MG63 (cell line): ENCODE measurements at regions not wholly inside any gene's neighbourhood (a gene's known extent, or its start where the extent isn't known, plus 50 kb on each side); places are given as distances from the start of the nearest gene placed in this dataset.

Experiments
- DNase-seq: peaks from one replicate; pipeline ENCODE4 v3.0.0-alpha.2; 2020
- H3K27me3 ChIP-seq: fragments of 250-450 bp; sonication (Bioruptor Pico); 2 replicates; pipeline ENCODE4 v1.5.1; 2020; ENCODE audit warnings: mild to moderate bottlenecking, moderate library complexity
- H3K36me3 ChIP-seq: fragments of 250-450 bp; sonication (Bioruptor Pico); 2 replicates; pipeline ENCODE4 v1.5.1; 2020; ENCODE audit warnings: mild to moderate bottlenecking, moderate library complexity
- H3K4me3 ChIP-seq: fragments of 250-450 bp; sonication (Bioruptor Pico); 2 replicates; pipeline ENCODE4 v1.5.1; 2020; ENCODE audit warnings: mild to moderate bottlenecking, moderate library complexity
- H3K9me3 ChIP-seq: fragments of 250-450 bp; sonication (Bioruptor Pico); 2 replicates; pipeline ENCODE4 v1.5.1; 2020; ENCODE audit warnings: mild to moderate bottlenecking, moderate library complexity

DNA sequence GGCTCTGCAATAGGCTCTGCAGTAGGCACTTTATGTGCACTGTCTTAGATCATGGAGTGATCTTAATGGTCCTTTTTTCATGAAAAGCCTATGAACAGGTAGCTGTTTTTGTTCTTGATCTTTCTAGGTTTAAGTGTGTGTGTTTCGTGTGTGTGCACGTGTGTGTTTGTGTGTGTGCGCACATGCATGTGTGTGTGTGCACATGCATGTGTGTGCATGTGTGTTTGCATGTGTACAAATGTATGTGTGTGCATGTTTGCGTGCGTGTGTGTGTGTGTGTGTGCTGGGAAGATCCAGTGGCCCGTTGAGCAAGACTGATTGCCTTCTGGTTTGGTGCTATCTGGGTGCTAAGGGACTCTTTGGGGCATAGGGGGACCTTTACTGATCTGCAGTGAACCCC lies 334.8 kb downstream of the GLRX3 start:
- no peak overlapping the region for H3K4me3 ChIP-seq
- DNase-seq, result no peak
- no peaks in the 10 kb centered on the region for H3K36me3 ChIP-seq
- H3K27me3 ChIP-seq, result no peaks in the 10 kb centered on the region
- H3K9me3 ChIP-seq, result no peaks in the 10 kb centered on the region

DNA sequence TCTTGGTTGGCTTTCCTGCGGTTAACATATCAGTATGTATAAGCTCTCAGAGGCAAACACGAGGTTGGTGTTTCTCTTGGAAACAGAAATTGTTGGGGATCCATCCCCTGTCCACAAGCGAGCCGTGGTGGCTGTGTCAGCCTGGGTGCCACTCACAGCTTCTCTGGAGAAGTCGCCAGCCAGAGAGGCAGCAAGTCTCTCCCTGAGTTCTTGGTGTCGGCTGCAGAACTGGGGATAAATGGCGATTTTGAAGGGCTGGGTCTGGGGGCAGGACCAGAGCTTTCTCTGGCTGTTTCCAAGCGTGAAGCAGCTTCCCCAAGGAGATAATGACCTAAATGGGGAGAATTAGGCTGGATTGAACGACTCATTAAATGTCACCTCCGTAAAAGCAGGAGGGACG lies 335.3 kb downstream of the GLRX3 start:
- H3K9me3 ChIP-seq, result no peaks in the 10 kb centered on the region
- no peak for DNase-seq

DNA sequence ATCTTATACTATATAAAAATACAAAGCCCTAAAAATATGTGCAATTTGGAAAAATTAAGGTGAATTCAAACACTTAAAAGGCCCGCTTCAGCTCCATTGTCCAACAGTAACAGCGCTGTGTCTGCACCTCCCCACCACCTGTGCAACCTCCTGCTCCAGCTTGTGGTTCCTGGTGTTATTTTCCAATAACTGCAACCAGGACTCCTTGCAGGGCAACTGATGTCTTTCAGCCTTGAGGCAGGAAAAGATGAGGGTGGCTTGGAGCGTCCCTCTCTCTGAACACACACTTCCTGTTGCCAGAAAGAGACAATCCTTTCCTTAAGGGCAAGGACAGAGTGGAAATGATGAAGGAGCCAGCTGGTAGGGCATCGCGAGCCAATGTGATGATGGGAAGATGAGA lies 336.0 kb downstream of the GLRX3 start:
- no peaks in the 10 kb centered on the region for H3K36me3 ChIP-seq
- no peaks in the 10 kb centered on the region for H3K9me3 ChIP-seq
- H3K27me3 ChIP-seq, result no peaks in the 10 kb centered on the region
- H3K4me3 ChIP-seq, result no peak overlapping the region
- DNase-seq, result no peak

More for the DNA sequence above, 335.3 kb downstream of the GLRX3 start:
- no peak overlapping the region for H3K4me3 ChIP-seq
- H3K27me3 ChIP-seq, result no peaks in the 10 kb centered on the region
- no peaks in the 10 kb centered on the region for H3K36me3 ChIP-seq

DNA sequence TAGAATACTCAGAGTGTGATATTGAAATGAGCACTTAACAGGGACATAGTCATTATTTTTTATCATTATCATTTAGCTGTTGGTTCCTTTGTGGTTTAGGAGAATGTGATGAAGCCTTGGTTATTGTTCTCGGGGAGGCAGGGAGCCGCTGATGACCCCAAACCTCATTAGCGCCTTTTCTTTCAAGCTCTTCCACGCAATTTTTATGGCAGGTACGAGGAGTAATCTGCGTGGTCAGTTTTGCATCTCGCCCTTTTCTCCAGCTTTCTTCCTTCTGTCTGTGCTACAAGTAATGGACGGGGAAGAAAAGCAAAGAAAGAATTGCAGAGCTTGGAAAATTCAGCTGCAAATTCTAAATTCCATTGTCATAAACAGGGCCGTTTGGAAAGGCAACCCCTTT lies 338.4 kb downstream of the GLRX3 start:
- DNase-seq, result no peak
- no peaks in the 10 kb centered on the region for H3K27me3 ChIP-seq
- no peak overlapping the region for H3K4me3 ChIP-seq
- no peaks in the 10 kb centered on the region for H3K9me3 ChIP-seq
- H3K36me3 ChIP-seq, result no peaks in the 10 kb centered on the region

DNA sequence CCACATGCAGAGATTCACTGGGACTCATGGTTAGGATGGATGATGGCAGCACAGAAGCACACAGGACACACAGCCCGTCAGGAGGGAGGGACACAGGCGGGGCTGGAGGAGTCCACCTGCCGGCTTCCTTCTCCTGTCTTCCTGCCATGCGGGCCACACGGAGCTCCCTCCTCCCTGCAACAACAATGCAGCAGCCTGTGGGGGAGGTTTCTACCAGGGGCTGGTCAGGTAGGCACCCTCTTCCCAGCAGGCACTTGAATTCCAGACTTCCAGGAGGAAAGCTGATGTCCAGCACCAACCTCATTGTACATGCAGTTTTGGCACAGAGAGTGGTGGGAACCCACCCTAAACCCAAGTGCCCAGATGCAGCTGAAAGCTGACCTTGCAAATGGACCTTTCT lies 341.2 kb downstream of the GLRX3 start:
- no peak for DNase-seq
- Histone ChIP-seq H3K36me3 (no peaks in the 10 kb centered on the region), H3K9me3 (no peaks in the 10 kb centered on the region), H3K4me3 (no peak overlapping the region), H3K27me3 (no peaks in the 10 kb centered on the region)

DNA sequence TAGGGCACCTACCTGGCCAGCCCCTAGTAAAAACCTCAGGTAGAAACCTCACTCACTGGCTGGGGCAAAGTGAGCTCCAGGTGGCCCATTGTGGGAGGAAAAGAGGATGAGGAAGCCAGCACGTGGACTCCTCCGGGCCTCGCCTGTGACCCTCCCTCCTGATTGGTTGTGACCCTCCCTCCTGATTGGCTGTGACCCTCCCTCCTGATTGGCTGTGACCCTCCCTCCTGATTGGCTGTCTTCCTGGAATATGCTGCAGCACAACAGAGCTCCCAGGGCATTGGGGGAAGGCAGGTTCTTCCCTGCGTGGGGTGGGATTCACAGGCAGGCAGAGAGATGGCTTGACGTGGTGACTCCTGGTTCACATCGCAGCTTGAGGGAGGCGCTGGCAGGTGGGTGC lies 343.0 kb downstream of the GLRX3 start:
- Histone ChIP-seq H3K36me3 (no peaks in the 10 kb centered on the region), H3K4me3 (no peak overlapping the region), H3K9me3 (no peaks in the 10 kb centered on the region), H3K27me3 (no peaks in the 10 kb centered on the region)
- no peak for DNase-seq

DNA sequence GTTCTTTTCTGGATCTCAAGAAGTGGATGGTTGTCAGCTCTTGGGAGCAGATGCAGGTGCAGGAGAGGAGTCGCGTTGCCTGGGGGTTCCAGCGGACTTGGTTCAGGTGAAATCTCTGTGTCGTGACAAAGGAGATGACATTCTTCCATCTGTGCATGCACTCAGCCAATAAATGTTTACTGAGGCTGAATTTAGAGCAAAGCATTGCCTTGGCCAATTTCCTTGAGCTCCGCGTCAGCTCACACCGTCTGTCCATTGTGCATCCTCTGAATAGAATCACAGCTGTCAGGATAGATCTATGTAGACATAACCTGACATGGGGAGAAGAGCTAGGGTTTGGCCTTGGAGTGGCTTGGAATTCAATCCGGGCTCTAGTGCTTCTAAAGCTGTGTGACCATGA lies 343.7 kb downstream of the GLRX3 start:
- DNase-seq, result no peak
- Histone ChIP-seq H3K9me3 (no peaks in the 10 kb centered on the region), H3K27me3 (no peaks in the 10 kb centered on the region), H3K4me3 (no peak overlapping the region), H3K36me3 (no peaks in the 10 kb centered on the region)

DNA sequence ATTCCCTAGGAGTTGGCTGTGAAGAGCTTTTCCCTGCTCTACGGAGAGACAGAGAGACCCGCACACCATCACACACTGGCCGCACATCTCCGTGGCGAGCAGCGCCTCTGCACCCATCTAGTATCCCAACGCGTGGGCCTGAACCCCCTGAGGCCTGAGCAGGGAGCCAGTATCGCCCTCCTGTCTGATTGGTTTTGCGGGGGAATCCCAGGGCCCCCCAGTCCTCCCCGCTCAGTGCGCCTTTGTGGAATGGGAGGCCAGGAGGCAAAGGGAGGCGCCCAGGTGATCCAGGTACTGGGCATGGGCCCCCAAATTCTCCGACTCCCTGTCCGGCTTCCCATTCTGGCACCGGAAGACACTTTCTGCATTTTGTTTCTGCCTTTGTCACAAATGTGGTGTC lies 344.3 kb downstream of the GLRX3 start:
- no peak for DNase-seq
- Histone ChIP-seq H3K27me3 (no peaks in the 10 kb centered on the region), H3K4me3 (no peak overlapping the region), H3K9me3 (no peaks in the 10 kb centered on the region), H3K36me3 (no peaks in the 10 kb centered on the region)

DNA sequence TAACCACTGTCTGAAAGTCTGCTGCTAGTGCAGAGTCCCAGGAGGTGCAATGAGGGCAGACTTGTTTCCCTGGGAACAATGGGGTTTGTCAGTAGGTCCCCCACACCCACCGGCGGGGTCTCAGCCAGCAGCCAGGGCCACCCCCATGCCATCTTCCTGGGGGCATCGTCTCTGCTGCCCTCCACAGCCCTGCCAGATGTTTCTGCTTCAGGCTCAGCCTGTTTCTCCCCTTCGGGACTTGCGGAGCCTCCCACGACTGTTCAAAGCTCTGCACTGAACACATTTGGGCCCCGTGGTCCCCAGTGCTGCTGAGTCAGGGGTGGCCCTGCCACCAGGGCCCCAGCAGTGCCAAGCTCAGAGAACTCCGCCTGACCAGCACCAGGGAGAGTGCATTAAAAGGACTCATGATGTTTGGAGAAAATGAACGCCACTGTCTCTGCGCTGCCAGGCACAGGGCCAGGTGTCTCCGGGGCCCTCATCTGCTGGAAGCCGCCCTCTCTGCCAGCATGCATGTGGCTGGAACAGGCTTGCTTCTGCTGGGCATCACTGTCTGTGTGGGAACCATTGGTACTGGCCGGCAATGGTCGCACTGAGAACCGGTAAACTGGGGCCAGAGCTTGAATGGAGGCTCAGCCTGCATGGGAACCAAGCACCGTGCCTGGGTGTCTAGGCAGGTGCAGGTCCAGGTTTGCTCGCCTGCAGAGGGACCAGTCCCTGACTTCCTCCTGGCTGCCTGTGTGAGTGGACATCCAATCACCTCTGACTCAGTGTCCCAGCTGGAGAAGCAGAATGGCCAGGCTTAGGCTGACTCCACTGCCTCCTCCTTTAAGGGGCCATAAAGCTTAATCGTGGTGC lies 345.1 kb downstream of the GLRX3 start:
- H3K36me3 ChIP-seq, result no peaks in the 10 kb centered on the region
- no peaks in the 10 kb centered on the region for H3K9me3 ChIP-seq
- no peaks in the 10 kb centered on the region for H3K27me3 ChIP-seq
- no peak overlapping the region for H3K4me3 ChIP-seq
- DNase-seq, result no peak

DNA sequence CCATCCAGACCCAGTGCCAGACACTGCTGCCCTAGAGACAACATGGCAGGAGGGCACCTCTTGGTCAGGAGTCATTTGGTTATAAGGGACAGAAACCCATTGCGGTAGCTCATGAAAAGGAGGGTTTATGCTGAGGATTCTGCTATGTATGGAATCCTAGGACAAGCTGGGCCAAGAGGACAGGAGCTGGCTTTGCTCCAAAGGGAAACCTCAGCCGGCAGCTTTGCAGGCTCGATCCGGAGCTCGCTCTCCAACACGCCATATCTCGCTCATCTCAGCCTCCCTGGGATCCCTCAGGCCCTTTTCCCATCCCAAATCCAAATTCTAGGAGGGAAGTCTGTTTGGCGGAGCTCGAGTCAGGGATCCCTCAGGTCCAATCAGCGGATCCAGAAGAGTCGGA lies 345.7 kb downstream of the GLRX3 start:
- no peaks in the 10 kb centered on the region for H3K9me3 ChIP-seq

DNA sequence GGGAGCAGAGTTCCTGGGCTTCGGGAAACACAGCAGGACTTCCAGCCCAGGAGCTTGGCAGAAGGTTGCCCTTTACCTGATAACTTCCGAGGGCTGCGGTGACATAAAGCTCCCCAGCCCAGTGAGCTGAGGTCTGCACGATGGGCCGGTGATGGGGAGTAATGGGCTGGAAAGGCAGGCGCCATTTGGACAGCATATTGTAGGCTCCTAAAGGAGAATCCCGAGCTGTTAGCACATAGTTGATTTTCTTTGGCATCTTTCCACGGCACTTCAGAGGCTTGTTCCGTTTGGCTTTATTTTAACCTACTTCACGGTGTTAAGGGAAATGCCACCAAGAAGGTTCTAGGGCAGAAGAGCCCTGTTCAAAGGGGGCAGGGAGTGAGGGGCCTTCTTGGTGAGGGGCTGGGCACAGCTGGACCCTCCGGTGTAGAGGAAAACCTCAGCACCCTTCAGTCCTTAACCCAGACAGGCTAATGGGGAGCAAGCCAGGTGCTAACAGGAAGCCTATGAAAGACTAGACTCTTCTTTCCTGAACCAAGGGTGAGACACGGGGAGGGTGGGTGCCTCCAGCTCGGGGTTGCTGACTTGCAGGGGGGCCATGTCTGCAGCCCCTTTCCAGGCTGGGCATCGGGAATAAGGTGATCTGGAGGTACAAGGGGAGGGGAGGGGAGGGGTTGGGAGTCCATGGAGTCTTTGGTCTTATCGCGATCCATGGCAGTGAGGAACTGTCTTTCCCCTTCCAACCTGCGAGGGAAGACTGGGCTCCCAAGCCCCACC lies 347.7 kb downstream of the GLRX3 start:
- Histone ChIP-seq H3K9me3 (no peaks in the 10 kb centered on the region), H3K4me3 (no peak overlapping the region), H3K27me3 (no peaks in the 10 kb centered on the region), H3K36me3 (no peaks in the 10 kb centered on the region)
- DNase-seq, result no peak

More for the DNA sequence above, 345.7 kb downstream of the GLRX3 start:
- no peaks in the 10 kb centered on the region for H3K36me3 ChIP-seq
- H3K27me3 ChIP-seq, result no peaks in the 10 kb centered on the region
- no peak for DNase-seq
- H3K4me3 ChIP-seq, result no peak overlapping the region

DNA sequence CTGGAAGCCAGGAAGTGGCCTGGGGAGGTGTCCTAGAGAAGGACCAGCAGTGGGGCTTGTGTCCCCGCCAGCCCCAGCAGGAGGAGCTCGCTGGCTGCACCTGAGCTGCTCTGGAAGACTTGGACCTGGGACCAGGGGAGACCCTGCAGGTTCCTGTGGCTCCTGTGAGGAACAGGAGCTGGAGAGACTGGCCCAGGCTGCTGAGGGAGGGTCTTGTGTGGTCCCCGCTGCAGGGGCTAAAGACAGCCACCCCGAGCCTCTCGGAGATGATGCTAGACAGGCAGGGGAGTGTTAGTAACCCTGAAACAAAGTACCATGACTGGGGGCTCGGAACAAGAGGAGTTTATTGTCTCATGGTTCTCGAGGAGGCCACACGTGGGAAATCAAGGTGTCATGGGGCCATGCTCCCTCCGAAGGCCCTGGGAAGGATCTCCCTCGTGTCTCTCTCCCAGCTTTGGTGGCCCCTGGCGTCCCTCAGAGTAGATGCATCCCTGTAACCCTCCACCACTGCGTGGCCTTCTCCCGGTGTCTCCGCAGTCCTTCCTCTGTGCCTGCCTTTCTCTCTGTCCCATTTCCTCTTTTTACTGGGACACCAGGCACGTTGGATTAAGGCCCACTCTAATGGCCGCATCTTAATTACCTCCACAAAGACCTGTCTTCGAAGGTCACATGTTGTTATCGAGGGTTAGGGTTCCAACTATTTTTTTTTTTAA lies 348.4 kb downstream of the GLRX3 start:
- H3K9me3 ChIP-seq, result no peaks in the 10 kb centered on the region
- H3K4me3 ChIP-seq, result no peak overlapping the region
- DNase-seq, result no peak
- H3K36me3 ChIP-seq, result no peaks in the 10 kb centered on the region
- no peaks in the 10 kb centered on the region for H3K27me3 ChIP-seq

DNA sequence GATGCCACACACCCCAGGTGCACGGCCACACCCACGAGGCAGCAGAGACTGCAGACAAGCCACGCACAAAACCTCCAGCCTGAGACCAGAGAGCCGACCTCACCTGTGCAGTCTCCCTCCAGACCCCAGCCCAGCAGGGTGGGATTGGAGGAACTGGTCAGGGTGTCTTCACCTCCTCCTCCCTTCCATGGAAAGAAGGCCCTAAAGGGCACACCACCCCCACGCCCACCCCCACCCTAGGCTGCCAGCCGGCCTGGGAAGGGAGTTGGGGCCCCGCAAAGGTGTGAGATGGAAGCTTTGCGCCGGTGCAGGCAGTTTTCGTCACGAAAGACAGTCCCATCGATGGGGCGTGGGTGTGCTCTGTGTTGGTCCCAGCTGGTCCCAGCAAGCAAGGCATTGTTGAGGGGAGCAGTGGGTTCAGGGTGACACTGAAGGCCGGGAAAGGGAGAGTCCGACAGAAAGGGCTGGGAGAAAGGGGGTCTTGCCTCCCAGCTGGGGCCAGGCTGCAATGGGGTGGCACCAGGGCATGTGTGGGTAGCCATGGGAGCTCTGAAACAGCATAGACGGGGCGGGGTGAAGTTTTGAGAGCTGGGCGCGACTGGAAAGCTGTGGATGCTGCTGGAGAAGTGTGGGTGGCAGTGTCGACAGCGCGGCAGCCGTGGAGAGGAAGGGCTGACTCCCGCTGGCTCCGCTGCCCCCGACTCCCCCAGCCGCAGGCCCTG lies 349.2 kb downstream of the GLRX3 start:
- DNase-seq, result no peak
- H3K9me3 ChIP-seq, result no peaks in the 10 kb centered on the region
- H3K27me3 ChIP-seq, result no peaks in the 10 kb centered on the region
- no peak overlapping the region for H3K4me3 ChIP-seq
- H3K36me3 ChIP-seq, result no peaks in the 10 kb centered on the region

DNA sequence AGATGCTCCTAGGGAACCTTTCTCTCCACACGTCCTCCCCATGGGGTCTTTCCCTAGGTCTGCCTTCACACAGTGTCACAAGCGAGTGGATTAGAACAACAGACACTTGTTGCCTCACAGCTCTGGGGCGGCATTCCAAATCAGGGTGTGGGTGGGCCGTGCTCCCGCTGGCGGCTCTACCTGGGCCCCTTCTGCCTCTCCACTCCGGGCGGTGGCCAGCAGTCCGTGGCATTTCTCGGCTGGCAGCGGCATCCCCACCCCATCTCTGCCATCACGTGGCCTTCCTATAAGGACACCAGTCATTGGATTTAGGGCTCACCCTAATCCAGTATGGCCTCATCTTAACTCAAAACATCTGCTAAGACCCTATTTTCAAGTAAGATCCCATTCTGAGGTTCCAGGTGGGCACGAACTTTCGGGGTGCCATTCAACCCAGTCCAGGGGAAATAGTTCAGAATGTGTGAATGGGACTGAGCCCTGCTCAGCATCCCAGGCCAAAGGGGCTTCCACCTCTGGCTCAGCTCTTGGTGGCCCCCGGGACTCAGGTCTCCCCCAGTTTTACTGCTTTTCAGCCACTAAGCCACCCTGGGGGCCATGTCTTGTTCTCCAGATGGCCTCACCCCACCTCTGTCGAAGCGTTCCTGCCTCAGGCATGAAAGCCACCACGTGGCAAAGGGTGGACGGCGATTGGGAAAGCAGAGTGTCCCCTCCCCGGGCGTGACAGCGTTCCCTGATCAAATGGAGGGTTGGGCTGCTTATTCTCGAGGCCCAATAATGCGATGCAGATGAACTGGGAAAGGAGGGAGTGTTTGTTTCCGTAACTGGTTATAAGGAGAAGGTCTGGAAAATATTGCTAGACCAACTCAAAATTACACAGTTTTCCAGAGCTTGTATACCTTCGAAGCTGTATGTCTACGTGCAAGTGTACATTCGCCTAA lies 350.0 kb downstream of the GLRX3 start:
- H3K36me3 ChIP-seq, result no peaks in the 10 kb centered on the region
- H3K4me3 ChIP-seq, result no peak overlapping the region
- no peak for DNase-seq
- no peaks in the 10 kb centered on the region for H3K27me3 ChIP-seq
- H3K9me3 ChIP-seq, result no peaks in the 10 kb centered on the region

DNA sequence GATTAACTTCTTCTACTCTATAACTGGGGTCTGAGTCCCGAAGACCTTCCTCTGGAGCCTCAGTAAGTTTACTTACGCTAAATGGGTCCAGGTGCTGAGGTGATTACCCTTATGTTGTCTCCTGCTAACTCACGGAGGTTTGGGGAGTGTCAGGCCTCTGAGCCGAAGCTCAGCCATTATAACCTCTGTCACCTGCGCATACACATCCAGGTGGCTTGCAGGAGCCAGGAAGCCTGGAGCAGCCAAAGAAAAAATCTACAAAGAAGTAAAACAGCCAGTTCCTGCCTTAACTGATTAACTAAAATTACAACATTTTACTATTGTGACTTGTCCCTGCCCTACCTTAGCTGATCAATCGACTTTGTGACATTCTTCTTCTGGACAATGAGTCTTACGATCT lies 350.7 kb downstream of the GLRX3 start:
- Histone ChIP-seq H3K27me3 (no peaks in the 10 kb centered on the region), H3K9me3 (no peaks in the 10 kb centered on the region), H3K4me3 (no peak overlapping the region), H3K36me3 (no peaks in the 10 kb centered on the region)
- no peak for DNase-seq

DNA sequence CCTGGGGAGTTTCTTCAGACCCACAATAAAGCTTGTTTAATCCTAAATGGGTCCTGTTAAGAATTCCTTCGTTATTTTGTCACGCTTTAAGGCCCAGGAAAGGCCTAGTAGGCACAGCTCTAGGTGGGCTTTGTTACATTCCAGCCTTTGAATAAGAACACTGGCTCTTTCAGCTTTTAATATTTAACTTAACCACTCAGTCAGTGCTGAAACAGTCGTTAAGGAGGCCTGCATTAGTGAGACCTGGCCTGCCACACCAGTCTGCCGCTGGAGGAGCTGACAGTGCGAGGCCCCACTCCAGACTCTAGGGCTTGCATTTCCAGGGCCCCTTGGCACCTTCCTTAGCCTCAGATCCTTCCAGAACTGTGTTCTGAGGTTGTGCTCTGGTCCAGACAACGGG lies 351.4 kb downstream of the GLRX3 start:
- no peak overlapping the region for H3K4me3 ChIP-seq
- DNase-seq, result no peak
- no peaks in the 10 kb centered on the region for H3K27me3 ChIP-seq
- H3K36me3 ChIP-seq, result no peaks in the 10 kb centered on the region
- no peaks in the 10 kb centered on the region for H3K9me3 ChIP-seq
